ENCODE measurements at regions not wholly inside any gene's neighbourhood (a gene's known extent, or its start where the extent isn't known, plus 50 kb on each side); places are given as distances from the start of the nearest gene placed in this dataset.

- no peak for DNase-seq (ENCODE audit: low spot score)
Measured at GRCh38 chr2:160630801-160631590, 137.4 kb upstream of the RBMS1 start.

DNA sequence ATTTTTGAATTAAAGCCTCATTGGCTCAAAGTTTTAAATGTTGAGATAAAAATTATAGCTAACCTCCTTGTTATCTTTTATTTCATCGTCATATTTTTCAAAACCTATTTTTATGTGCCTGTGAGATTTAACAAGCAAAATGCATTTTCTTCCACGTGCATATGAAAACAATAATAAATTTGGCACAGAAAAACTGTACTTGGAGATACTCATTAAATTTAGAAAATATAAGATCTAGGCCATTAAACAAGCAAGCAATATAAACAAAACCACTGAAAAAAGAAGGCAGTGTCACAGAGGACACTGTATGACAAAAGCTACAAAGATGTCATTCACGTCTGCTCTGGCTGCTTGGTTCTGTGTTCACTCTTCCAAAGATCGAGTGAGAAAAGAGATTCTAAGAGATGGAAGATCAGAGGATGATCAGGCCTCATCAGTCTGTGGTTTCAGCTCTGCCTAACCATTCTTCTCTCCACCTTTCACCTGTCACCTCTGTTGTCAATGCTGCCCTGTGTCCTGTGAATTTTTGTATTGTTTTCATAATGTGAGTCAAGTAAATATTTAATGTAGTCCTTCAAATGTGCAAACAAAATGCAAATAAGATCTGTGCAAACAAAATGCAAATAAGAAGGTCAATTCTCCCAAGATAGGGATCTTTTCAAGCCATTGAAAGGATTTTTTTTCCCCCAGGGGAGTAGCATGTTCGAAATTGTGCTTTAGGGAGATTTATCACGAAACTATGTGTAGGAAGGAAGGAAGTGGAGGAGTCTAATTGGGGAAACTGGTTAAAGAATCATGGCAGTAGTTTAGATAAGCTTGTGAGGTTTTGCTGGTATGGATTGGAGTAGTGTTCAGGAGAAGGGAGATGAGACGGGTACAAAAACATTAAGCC, 138.7 kb upstream of the RBMS1 start:
- no peak for DNase-seq (ENCODE audit: low spot score)

- no peak for DNase-seq (ENCODE audit: low spot score)
Measured at GRCh38 chr2:160634436-160634835, 140.8 kb upstream of the RBMS1 start.

DNA sequence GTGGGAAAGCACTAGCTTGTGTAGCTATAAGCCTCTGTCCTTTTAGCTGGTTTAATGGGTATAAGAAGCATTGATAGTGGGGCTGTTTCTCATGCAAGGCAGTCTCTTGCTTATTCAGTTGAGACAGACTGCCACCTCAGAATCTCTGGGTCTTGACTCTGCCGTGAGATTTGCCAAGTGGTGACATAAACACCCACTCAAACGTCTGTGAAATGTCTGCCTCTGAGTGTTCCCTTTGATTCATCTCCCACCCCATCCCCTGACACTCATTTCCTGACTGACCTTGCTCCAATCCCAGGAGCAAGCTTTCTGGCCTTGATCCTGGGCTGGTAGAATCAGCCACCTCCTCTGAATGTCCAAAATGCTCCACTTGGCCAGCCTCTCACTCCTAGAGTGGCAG, 141.9 kb upstream of the RBMS1 start:
- DNase-seq (ENCODE audit: low spot score) = no peak

DNA sequence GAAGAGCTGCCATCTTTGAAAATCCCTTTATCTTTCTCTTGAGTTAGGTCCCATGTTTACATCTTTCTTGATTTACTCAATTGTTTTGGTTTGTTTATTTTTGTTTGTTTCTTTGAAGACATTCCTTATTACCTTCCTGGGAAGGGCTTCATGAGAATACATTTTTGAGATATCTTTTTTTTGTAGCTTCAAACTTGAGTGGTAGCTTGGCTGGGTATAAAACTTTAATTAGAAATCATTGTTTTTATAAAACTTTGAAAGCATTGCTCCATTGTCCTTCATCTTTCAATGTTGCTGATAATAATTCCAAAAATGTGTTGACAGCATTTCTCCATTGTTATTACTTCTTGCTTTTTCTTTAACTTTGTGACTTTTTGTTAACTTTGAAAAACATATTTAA, 145.9 kb upstream of the RBMS1 start:
- no peak for DNase-seq (ENCODE audit: low spot score)

DNA sequence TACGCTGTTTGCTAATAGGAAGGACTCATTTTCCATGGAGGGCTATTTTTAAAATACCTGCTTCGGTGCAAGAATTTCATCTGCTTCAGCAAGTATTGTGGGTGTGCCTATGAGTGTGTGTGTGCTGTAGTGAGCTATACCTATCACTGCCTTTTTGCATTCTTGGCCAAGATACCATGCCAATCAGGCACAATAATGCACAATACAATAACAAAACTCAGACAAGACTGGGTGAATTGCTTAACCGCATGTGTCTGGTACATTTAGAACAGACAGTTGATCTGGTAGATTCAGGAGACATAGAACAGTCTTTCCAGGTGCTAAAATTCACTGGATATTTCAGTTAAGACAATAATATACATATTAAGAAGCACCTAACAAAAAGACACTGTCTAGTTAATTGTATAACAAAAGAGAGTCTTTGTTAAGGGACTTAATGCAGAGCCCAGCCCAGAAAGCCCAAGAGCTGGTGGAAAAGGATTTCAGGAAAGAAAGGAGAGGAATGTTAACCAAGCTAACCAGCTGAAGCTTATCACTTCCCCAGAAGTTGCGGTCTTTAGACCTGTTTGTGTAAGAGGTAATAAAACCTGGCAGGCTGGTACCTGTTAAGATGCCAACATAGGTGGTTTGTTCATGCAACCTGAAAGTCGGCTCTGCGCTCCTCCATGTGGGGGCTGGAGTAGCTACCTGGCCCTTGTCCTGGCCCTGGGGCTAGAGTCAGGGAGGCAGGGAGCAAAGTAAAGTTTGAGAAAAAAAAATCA, 153.3 kb upstream of the RBMS1 start:
- DNase-seq (ENCODE audit: low spot score) = no peak

DNA sequence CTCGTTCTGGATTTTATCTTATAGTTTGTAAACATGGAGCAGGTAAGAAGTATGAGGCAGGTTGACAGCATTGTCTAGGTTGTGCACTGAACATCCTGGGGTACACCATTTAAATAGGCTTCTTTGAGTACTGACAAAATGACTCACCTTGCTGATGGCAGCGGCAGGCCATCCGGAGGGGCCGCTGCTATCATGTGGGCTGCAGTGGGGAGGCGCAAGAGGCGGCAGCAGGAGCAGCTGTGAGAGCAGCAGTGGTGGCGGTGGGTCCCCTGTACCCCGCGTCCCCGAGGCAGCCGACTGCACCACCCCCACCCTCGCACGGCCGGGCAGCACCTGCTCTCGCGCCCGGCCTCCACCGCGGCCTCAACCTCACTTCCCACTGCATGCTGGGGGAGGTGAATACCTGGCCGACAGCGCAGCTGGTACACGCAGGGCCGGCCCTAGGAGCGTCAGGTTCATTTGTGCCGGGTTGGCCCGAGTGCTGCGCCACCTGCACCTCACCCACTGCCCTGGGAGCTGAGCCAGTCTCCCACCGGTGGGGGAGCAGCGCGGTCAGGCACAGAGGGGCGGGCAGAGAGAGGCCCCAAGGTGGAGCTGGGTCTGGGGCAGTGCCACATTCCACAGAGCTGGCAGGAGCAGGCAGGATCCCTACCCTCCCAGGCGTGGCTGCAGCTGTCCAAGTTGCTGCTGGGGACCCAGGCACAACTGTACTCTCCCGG, 154.5 kb upstream of the RBMS1 start:
- DNase-seq (ENCODE audit: low spot score) = no peak

- no peak for DNase-seq (ENCODE audit: low spot score)
Measured at GRCh38 chr2:160649698-160650097, 156.1 kb upstream of the RBMS1 start.

DNA sequence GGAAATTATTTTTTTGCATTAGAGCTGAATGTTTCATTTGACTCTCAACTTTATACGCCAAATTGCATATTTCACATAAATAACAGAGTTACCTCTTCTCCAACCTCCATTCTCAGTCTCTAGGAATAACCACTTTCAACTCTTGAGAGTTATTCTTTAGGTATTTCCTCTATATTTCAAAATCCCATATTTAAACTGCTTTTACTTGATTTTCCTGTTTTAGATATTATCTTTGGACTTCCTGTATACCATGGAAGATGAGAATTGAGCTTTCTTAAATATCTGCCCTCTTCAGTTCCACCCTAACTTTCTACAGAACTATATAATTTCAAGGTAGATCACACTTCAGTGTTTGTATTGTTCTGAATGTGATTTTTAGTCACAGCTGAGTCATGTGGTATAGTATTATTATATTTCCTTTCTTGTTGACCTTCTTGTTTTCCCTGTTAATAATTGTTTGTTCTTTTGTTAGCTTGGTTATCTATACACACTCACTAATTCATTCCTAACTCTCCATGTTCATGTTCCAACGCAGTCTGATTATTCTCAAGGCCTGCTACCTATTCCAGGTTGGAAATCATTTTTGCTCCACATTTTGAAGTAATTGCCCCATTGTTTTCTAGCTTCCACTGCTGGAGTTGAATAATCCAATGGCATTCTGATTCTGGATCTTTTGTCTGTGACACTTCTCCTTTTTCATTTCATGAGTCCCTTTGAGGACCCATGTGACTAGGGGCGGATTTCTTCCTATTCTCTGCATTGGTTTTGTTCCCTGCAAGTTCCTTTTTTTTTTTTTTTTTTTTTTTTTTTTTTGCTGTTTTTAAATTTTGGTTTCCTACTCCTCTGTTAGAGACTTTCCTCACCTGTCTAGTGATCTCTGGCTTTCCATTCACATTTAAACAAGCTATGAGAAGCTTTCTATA, 156.8 kb upstream of the RBMS1 start:
- DNase-seq (ENCODE audit: low spot score) = no peak

- DNase-seq (ENCODE audit: low spot score) = no peak
Measured at GRCh38 chr2:160651416-160652200, 158.0 kb upstream of the RBMS1 start.

GRCh38 chr2:160652236-160652635, 158.6 kb upstream of the RBMS1 start:
- peak; percentile 38 for DNase-seq (ENCODE audit: low spot score)

- DNase-seq (ENCODE audit: low spot score) = no peak
Measured at GRCh38 chr2:160657196-160657595, 163.6 kb upstream of the RBMS1 start.

GRCh38 chr2:160658851-160659250, 165.2 kb upstream of the RBMS1 start:
- DNase-seq (ENCODE audit: low spot score) = no peak

DNA sequence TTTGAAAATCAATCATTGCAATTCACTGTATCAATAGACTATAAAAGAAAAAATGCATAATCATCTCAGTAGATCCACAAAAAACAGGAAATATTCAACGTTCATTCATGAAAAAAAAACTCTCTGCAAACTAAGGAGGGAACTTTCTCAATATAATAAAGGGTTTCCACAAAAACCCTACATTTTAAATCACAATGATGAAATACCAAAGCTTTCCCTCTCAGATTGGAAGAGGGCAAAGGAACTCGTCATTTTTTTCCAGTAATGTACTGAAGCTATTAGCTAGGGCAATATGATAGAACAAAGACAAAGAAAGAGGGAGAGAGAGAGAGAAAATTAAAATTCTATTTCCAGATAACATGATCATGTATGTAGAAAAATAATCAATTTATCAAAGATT, 167.1 kb upstream of the RBMS1 start:
- no peak for DNase-seq (ENCODE audit: low spot score)

DNA sequence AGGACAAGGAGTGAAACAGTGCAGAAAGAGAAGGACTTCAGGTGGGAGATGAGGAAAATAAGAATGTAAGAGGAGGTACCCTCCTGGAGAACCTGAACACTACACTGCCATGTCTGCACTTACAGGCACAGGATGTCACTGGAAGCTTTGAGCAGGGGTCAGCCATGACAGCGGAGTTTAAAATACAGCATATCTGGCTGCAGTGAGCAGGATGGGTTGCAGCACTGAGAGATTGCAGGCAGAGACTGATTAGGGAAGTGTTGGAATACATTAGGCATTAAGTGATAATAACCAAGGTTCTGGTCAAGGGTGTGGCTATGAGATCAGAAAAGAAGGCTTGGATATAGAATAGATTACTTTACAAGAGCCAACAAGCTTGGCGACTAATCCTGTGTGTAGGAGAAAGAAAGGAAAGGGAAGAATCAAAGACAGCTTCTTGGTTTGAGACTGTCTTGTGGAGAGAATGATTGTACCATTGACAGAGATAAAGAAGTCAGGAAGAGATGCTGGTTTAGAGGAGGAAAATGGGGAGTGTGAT, 171.1 kb upstream of the RBMS1 start:
- no peak for DNase-seq (ENCODE audit: low spot score)

- DNase-seq (ENCODE audit: low spot score) = peak; percentile 93
Measured at GRCh38 chr2:160666154-160667060, 172.8 kb upstream of the RBMS1 start.

GRCh38 chr2:160667811-160668210, 174.2 kb upstream of the RBMS1 start:
- no peak for DNase-seq (ENCODE audit: low spot score)

- DNase-seq (ENCODE audit: low spot score) = no peak
Measured at GRCh38 chr2:160670618-160671017, 177.0 kb upstream of the RBMS1 start.

Data from H4 (cell line).